ENCODE measurements at regions not wholly inside any gene's neighbourhood (a gene's known extent, or its start where the extent isn't known, plus 50 kb on each side); places are given as distances from the start of the nearest gene placed in this dataset.

GRCh38 chr6:113508249-113508648 lies 348.9 kb upstream of the MARCKS start:
- Histone ChIP-seq H3K27ac (no peak overlapping the region), H3K27me3 (replicated peaks) (no peaks in the 10 kb centered on the region), H3K4me3 (ENCODE audit: low read depth, low read length) (no peak overlapping the region), H3K36me3 (replicated peaks) (no peaks in the 10 kb centered on the region)
- in situ Hi-C loops (cut with HindIII; ENCODE audit: low pct_ligation_motif_present, low sequenced_read_pairs) = no loop called here
- no peak for TF ChIP-seq CTCF (IDR thresholded peaks at IDR 0.05; ENCODE audit: low read depth, low read length, missing control alignments)
- no peak for DNase-seq

GRCh38 chr6:113511100-113511499 lies 346.0 kb upstream of the MARCKS start:
- in situ Hi-C loops (cut with HindIII; ENCODE audit: low pct_ligation_motif_present, low sequenced_read_pairs) = no loop called here
- Histone ChIP-seq H3K4me3 (ENCODE audit: low read depth, low read length) (no peak overlapping the region), H3K36me3 (replicated peaks) (no peaks in the 10 kb centered on the region), H3K27me3 (replicated peaks) (no peaks in the 10 kb centered on the region), H3K27ac (no peak overlapping the region)
- TF ChIP-seq CTCF (IDR thresholded peaks at IDR 0.05; ENCODE audit: low read depth, low read length, missing control alignments) = no peak
- no peak for DNase-seq

- Histone ChIP-seq H3K27me3 (replicated peaks) (no peaks in the 10 kb centered on the region), H3K4me3 (ENCODE audit: low read depth, low read length) (no peak overlapping the region), H3K36me3 (replicated peaks) (no peaks in the 10 kb centered on the region), H3K27ac (no peak overlapping the region)
- in situ Hi-C loops (cut with HindIII; ENCODE audit: low pct_ligation_motif_present, low sequenced_read_pairs) = no loop called here
- TF ChIP-seq CTCF (IDR thresholded peaks at IDR 0.05; ENCODE audit: low read depth, low read length, missing control alignments) = no peak
- no peak for DNase-seq
These were observed 344.6 kb upstream of the MARCKS start for GRCh38 chr6:113512576-113512975.

- no peak overlapping the region for H3K27ac ChIP-seq
- H3K36me3 ChIP-seq (replicated peaks) = no peaks in the 10 kb centered on the region
- no peak overlapping the region for H3K4me3 ChIP-seq (ENCODE audit: low read depth, low read length)
- no peaks in the 10 kb centered on the region for H3K27me3 ChIP-seq (replicated peaks)
- in situ Hi-C loops (cut with HindIII; ENCODE audit: low pct_ligation_motif_present, low sequenced_read_pairs) = no loop called here
- DNase-seq = no peak
- no peak for TF ChIP-seq CTCF (IDR thresholded peaks at IDR 0.05; ENCODE audit: low read depth, low read length, missing control alignments)
These were observed 344.1 kb upstream of the MARCKS start for GRCh38 chr6:113513086-113513485.

GRCh38 chr6:113522376-113522775 lies 334.8 kb upstream of the MARCKS start:
- Histone ChIP-seq H3K27ac (no peak overlapping the region), H3K4me3 (ENCODE audit: low read depth, low read length) (no peak overlapping the region), H3K36me3 (replicated peaks) (no peaks in the 10 kb centered on the region), H3K27me3 (replicated peaks) (no peaks in the 10 kb centered on the region)
- no peak for DNase-seq
- in situ Hi-C loops (cut with HindIII; ENCODE audit: low pct_ligation_motif_present, low sequenced_read_pairs) = no loop called here
- no peak for TF ChIP-seq CTCF (IDR thresholded peaks at IDR 0.05; ENCODE audit: low read depth, low read length, missing control alignments)

GRCh38 chr6:113524826-113525225 lies 332.3 kb upstream of the MARCKS start:
- TF ChIP-seq CTCF (IDR thresholded peaks at IDR 0.05; ENCODE audit: low read depth, low read length, missing control alignments) = no peak
- Histone ChIP-seq H3K27me3 (replicated peaks) (no peaks in the 10 kb centered on the region), H3K36me3 (replicated peaks) (no peaks in the 10 kb centered on the region), H3K27ac (no peak overlapping the region), H3K4me3 (ENCODE audit: low read depth, low read length) (no peak overlapping the region)
- no peak for DNase-seq
- in situ Hi-C loops (cut with HindIII; ENCODE audit: low pct_ligation_motif_present, low sequenced_read_pairs) = no loop called here
